C4-2B (cell line): ENCODE measurements at regions not wholly inside any gene's neighbourhood (a gene's known extent, or its start where the extent isn't known, plus 50 kb on each side); places are given as distances from the start of the nearest gene placed in this dataset.

Experiments used
- H3K27ac ChIP-seq: fragments of 450-650 bp; 2 replicates; pipeline ENCODE4 v1.5.1; 2017
- CTCF ChIP-seq: fragments of 450-650 bp; conservative IDR thresholded peaks from 2 replicates; pipeline ENCODE4 v1.5.1; 2017; ENCODE audit warnings: mild to moderate bottlenecking
- ZFX ChIP-seq: fragments of 450-650 bp; IDR thresholded peaks from 2 replicates; pipeline ENCODE4 v1.6.1; 2017

GRCh38 chr2:51344886-51345285, 313.0 kb upstream of the NRXN1 start:
- no peak overlapping the region for H3K27ac ChIP-seq
- TF ChIP-seq CTCF: no peak
- no peak for TF ChIP-seq ZFX

GRCh38 chr2:51335087-51336058, 303.4 kb upstream of the NRXN1 start:
- H3K27ac ChIP-seq: no peak overlapping the region
- TF ChIP-seq ZFX (no peak), CTCF (peak; percentile 17; the same call in 1 of the 2 replicates)

- no peak overlapping the region for H3K27ac ChIP-seq
- TF ChIP-seq CTCF (no peak), ZFX (no peak)
These were observed 297.6 kb upstream of the NRXN1 start for GRCh38 chr2:51329512-51329911.

GRCh38 chr2:51324051-51324450, 292.1 kb upstream of the NRXN1 start:
- TF ChIP-seq CTCF (no peak), ZFX (no peak)
- H3K27ac ChIP-seq: no peak overlapping the region

GRCh38 chr2:51322613-51323012, 290.7 kb upstream of the NRXN1 start:
- H3K27ac ChIP-seq: no peak overlapping the region
- TF ChIP-seq ZFX: no peak
- no peak for TF ChIP-seq CTCF

GRCh38 chr2:51304311-51304710, 272.4 kb upstream of the NRXN1 start:
- TF ChIP-seq ZFX: no peak
- no peak for TF ChIP-seq CTCF
- H3K27ac ChIP-seq: no peak overlapping the region

- H3K27ac ChIP-seq: no peak overlapping the region
- TF ChIP-seq ZFX (no peak), CTCF (no peak)
These were observed 269.4 kb upstream of the NRXN1 start for GRCh38 chr2:51301381-51301780.
